ENCODE measurements at regions not wholly inside any gene's neighbourhood (a gene's known extent, or its start where the extent isn't known, plus 50 kb on each side); places are given as distances from the start of the nearest gene placed in this dataset.

DNA sequence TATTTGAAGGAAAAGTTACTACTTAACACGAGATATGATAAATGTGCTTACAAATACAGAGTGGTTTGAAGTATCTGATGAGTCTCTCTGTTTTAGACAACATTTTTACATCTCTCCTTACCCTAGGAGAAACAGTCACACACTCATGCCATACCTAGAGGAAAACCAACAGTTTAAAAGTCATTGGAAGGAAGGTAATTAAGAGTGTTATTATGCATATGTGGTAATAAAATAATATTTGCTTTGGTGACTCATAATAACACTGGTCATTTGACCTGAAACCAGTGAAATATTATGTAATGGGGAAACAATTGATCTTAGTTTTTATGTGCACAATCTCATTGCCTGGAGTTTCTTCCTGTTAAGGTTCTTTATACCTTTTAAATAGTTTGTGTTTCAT, 136.9 kb upstream of the SOX21 start:
- H3K56ac ChIP-seq (ENCODE audit: extremely low read depth, insufficient read depth, low read length), result no peak overlapping the region
- H3K4ac ChIP-seq (ENCODE audit: low read depth, low read length), result no peak overlapping the region
- no peak overlapping the region for H3K4me2 ChIP-seq (ENCODE audit: low read depth, low read length)
- H3K27me3 ChIP-seq (ENCODE audit: control insufficient read depth, insufficient read depth, low read length), result no peaks in the 10 kb centered on the region; the same call in none of the 2 replicates
- H3K18ac ChIP-seq (ENCODE audit: low read depth, low read length), result no peak overlapping the region
- no peak overlapping the region for H2AK9ac ChIP-seq (replicated peaks; ENCODE audit: low read depth, low read length, poor library complexity)
- DNase-seq (no peak), ATAC-seq (ENCODE audit: low read depth) (no peak)
- dilution Hi-C loops (cut with HindIII; ENCODE audit: low sequenced_read_pairs, unreplicated experiment), result no loop called here
- BruUV-seq (replicated peaks), result no TSS peak
- in situ Hi-C loops (cut with MboI; ENCODE audit: low sequenced_read_pairs), result no loop called here
- H4K91ac ChIP-seq (ENCODE audit: insufficient read depth, low read depth, low read length), result no peak overlapping the region
- TF ChIP-seq ELK1 (IDR thresholded peaks at IDR 0.05; ENCODE audit: borderline replicate concordance, low read depth, low read length) (no peak), RCOR1 (IDR thresholded peaks at IDR 0.05; ENCODE audit: insufficient replicate concordance, low read length) (no peak), MXI1 (IDR thresholded peaks at IDR 0.05; ENCODE audit: borderline replicate concordance, low read depth, low read length) (no peak), FOS (IDR thresholded peaks at IDR 0.05; ENCODE audit: low read depth, low read length) (no peak), BHLHE40 (IDR thresholded peaks at IDR 0.05; ENCODE audit: low read depth, low read length) (no peak), RFX5 (IDR thresholded peaks at IDR 0.05; ENCODE audit: low read depth, low read length) (no peak)
- WGBS, 2 experiments (ENCODE audit: extremely low coverage in 2 of 2, insufficient read length in 1 of 2), result no CpG with 5 or more reads among the region's 1 CpG
- H3K4me3 ChIP-seq (ENCODE audit: insufficient read depth, low read depth, low read length), result no peak overlapping the region
- H2AK5ac ChIP-seq (ENCODE audit: low read depth, low read length), result no peak overlapping the region
- H3K79me1 ChIP-seq (ENCODE audit: low read depth in 1 of 2, low read length in 2 of 2), result no peaks in the 10 kb centered on the region
- H2BK20ac ChIP-seq (ENCODE audit: low read depth, low read length), result no peak overlapping the region
- no peaks in the 10 kb centered on the region for H3K9me1 ChIP-seq (ENCODE audit: insufficient read depth, low read length)
- no peaks in the 10 kb centered on the region for H3K4me1 ChIP-seq (ENCODE audit: control insufficient read depth, insufficient read depth, low read length)
- no peak overlapping the region for H2BK5ac ChIP-seq (ENCODE audit: low read depth, low read length, poor library complexity, severe bottlenecking)
- ChIA-PET CTCF (no interaction called here), POLR2A (ENCODE audit: unreplicated experiment) (no interaction called here)
- no peak overlapping the region for H3K27ac ChIP-seq (ENCODE audit: insufficient read depth, low read length)
- no peaks in the 10 kb centered on the region for H3K9me3 ChIP-seq (ENCODE audit: control insufficient read depth, insufficient read depth, low read length)
- intact Hi-C loops (cut with micrococcal nuclease), result no loop called here
- H3K23ac ChIP-seq (ENCODE audit: low read depth, low read length), result no peak overlapping the region
- H2BK120ac ChIP-seq (ENCODE audit: low read depth, low read length), result no peak overlapping the region
- H3K36me3 ChIP-seq (ENCODE audit: control insufficient read depth, insufficient read depth, low read length), result no peaks in the 10 kb centered on the region
- H2BK15ac ChIP-seq (ENCODE audit: low read depth, low read length), result no peak overlapping the region
- H4K20me1 ChIP-seq (ENCODE audit: insufficient read depth, low read length), result no peaks in the 10 kb centered on the region
- H3K14ac ChIP-seq (replicated peaks; ENCODE audit: low read depth, low read length), result no peak overlapping the region
- H4K8ac ChIP-seq (ENCODE audit: low read depth in 2 of 2, low read length in 2 of 2), result no peak overlapping the region
- H4K5ac ChIP-seq (ENCODE audit: low read depth, low read length), result no peak overlapping the region
- H3K9ac ChIP-seq (ENCODE audit: low read depth, low read length), result no peak overlapping the region
- no peak overlapping the region for H2AFZ ChIP-seq (replicated peaks; ENCODE audit: low read length, poor library complexity)
